Nephron (organoid): ENCODE measurements at regions not wholly inside any gene's neighbourhood (a gene's known extent, or its start where the extent isn't known, plus 50 kb on each side); places are given as distances from the start of the nearest gene placed in this dataset.

Experiments
- H3K27ac Mint-ChIP-seq, 3 experiments: 2 replicates each; pipeline ENCODE4 v1.8.0; 2020; ENCODE audit warnings: mixed read lengths in 3 of 3, mild to moderate bottlenecking in 2 of 3, moderate library complexity in 1 of 3
- H3K27me3 Mint-ChIP-seq: 2 replicates; pipeline ENCODE4 v1.8.0; 2021; ENCODE audit warnings: low read depth, mild to moderate bottlenecking, moderate library complexity, mixed read lengths
- H3K36me3 Mint-ChIP-seq: 2 replicates; pipeline ENCODE4 v1.8.0; 2020; ENCODE audit warnings: low read depth, mixed read lengths
- H3K4me1 Mint-ChIP-seq: 2 replicates; pipeline ENCODE4 v1.8.0; 2020; ENCODE audit warnings: mixed read lengths
- H3K4me3 Mint-ChIP-seq, 3 experiments: 2 replicates each; pipeline ENCODE4 v1.8.0; 2020; ENCODE audit warnings: mild to moderate bottlenecking in 3 of 3, mixed read lengths in 3 of 3, moderate library complexity in 2 of 3
- H3K9me3 Mint-ChIP-seq: 2 replicates; pipeline ENCODE4 v1.8.0; 2020; ENCODE audit warnings: mixed read lengths
- TF ChIP-seq, protein P1 (sequence below), 3 experiments: fragments of 200-600 bp; sonication (generic); IDR thresholded peaks; one replicate each; pipeline ENCODE4 v1.5.0; 2021; ENCODE audit warnings: antibody characterized with exemption in 3 of 3; ENCODE audit not compliant: unreplicated experiment in 3 of 3

DNA sequence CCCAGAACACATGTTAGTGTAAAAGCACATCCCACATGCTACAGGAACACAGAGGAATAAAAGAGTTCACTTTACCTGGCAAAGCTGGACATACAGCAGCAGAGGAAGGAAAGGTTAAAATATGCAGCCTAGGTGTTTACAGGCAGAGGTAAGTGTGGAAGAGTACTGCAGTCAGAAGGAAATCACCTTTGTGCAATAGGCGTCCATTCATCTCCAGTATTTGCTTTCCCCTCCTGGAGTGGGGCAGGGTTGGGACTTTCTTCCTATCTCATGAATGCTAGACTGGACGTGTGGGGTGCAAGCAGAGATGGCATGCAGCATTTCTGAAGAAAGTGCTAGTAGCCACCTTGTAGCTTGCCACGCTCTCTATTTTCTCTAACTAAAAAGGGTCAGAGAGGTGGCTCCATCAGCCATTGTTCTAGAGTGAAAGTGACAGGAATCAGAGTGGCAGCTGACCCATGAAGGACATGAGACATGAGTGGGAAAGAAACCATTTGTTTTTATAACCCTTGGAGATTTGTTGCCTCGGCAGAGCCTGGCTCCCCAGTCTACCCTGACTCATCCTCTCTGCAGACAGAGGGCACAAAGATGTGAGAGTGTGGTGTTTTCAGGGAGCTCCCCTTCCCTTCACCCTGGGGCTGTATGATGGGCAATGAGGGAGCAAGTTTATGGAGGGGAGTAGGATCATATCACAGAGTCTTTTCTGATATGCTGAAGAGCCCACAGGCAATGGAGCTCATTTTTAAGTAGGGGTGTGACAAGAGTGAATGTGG lies 101.2 kb upstream of the SEC61G start:
- Mint-ChIP-seq H3K4me3 (no peak overlapping the region), H3K9me3 (peaks cover 5% of the 10 kb centered on the region), H3K36me3 (no peaks in the 10 kb centered on the region), H3K27me3 (peaks cover under 1% of the 10 kb centered on the region), H3K4me1 (peaks cover 20% of the 10 kb centered on the region), H3K27ac (no peak overlapping the region)
- TF ChIP-seq, protein P1, sequence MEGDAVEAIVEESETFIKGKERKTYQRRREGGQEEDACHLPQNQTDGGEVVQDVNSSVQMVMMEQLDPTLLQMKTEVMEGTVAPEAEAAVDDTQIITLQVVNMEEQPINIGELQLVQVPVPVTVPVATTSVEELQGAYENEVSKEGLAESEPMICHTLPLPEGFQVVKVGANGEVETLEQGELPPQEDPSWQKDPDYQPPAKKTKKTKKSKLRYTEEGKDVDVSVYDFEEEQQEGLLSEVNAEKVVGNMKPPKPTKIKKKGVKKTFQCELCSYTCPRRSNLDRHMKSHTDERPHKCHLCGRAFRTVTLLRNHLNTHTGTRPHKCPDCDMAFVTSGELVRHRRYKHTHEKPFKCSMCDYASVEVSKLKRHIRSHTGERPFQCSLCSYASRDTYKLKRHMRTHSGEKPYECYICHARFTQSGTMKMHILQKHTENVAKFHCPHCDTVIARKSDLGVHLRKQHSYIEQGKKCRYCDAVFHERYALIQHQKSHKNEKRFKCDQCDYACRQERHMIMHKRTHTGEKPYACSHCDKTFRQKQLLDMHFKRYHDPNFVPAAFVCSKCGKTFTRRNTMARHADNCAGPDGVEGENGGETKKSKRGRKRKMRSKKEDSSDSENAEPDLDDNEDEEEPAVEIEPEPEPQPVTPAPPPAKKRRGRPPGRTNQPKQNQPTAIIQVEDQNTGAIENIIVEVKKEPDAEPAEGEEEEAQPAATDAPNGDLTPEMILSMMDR (IDR thresholded peaks at IDR 0.05; ENCODE audit: unreplicated experiment in 3 of 3) = no peak

DNA sequence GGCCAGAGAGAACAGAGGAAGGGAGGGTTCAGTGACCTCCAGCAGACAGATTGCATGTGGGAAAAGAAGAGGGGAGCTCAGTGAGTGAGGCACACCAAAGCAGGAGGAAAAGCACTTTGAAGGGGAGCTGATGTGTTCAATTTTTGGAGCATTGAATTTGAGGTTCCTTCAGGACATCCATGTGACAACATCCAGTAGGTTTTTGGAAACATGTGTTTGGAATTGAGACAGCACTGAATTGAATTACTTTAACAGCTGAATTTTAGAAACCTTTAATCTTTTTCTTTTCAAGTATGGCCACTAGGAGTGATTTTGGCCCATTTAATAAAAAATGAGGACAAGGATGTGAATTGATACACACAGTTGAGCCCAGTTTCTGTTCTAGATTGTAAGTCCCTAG lies 101.8 kb upstream of the SEC61G start:
- peaks cover 20% of the 10 kb centered on the region for H3K4me1 Mint-ChIP-seq
- H3K9me3 Mint-ChIP-seq = peaks cover 5% of the 10 kb centered on the region
- H3K27ac Mint-ChIP-seq = no peak overlapping the region
- TF ChIP-seq, protein P1 (IDR thresholded peaks at IDR 0.05; ENCODE audit: unreplicated experiment in 3 of 3) = no peak
- H3K36me3 Mint-ChIP-seq = no peaks in the 10 kb centered on the region
- H3K4me3 Mint-ChIP-seq = no peak overlapping the region
- no peaks in the 10 kb centered on the region for H3K27me3 Mint-ChIP-seq

DNA sequence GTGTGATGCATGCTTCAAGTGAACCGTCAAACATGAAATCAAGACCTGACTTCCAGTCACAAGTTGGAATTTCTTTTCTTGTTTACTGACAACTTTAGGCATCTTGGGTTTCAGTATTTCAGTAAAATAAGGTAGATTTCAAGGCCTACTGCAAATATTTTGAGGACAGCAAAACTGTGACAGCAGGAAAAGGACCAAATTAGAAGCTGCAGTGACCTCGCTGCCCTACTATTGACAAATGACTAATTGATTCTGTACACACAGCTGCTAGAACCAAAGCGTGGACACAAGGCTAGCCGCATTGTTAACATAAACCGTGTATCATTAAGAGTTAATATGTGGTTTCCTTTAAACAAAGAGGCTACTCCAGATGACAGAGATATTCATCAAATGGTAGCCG lies 105.7 kb upstream of the SEC61G start:
- Mint-ChIP-seq H3K4me1 (peaks cover 14% of the 10 kb centered on the region), H3K9me3 (no peaks in the 10 kb centered on the region), H3K27ac (peak overlapping the region in 1 of 3 experiments; percentile 17), H3K27me3 (no peaks in the 10 kb centered on the region), H3K4me3 (no peak overlapping the region), H3K36me3 (no peaks in the 10 kb centered on the region)
- TF ChIP-seq, protein P1 (IDR thresholded peaks at IDR 0.05; ENCODE audit: unreplicated experiment in 3 of 3) = no peak

DNA sequence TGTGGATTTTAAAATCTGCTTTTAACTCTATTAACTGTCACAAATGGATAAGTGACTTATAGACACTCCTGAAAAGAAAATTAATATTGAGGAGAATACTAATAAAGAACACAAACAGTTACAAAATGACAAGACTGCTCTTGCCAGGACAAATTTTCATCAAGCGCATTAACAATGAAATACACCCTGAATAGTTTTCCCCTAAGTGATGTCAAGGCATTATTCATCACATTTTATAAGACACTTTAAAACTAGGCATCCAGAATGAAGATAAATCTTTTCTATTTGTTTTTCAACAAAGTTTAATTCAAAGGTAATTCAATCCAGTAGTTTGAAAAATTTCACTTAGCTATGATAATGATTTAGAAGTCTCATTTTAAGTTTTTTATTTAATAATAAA lies 110.5 kb upstream of the SEC61G start:
- TF ChIP-seq, protein P1 (IDR thresholded peaks at IDR 0.05; ENCODE audit: unreplicated experiment in 3 of 3) = no peak
- Mint-ChIP-seq H3K27me3 (no peaks in the 10 kb centered on the region), H3K4me3 (no peak overlapping the region), H3K27ac (no peak overlapping the region), H3K4me1 (peaks cover 3% of the 10 kb centered on the region), H3K9me3 (no peaks in the 10 kb centered on the region), H3K36me3 (no peaks in the 10 kb centered on the region)

- TF ChIP-seq, protein P1 (IDR thresholded peaks at IDR 0.05; ENCODE audit: unreplicated experiment in 3 of 3) = no peak
- Mint-ChIP-seq H3K27ac (no peak overlapping the region), H3K27me3 (no peaks in the 10 kb centered on the region), H3K36me3 (no peaks in the 10 kb centered on the region), H3K9me3 (no peaks in the 10 kb centered on the region), H3K4me1 (peaks cover 9% of the 10 kb centered on the region), H3K4me3 (no peak overlapping the region)
These were observed 115.8 kb upstream of the SEC61G start for GRCh38 chr7:54874804-54875203.

- H3K27ac Mint-ChIP-seq = peak overlapping the region in 1 of 3 experiments; percentile 36
- no peak overlapping the region for H3K4me3 Mint-ChIP-seq
- H3K27me3 Mint-ChIP-seq = no peaks in the 10 kb centered on the region
- TF ChIP-seq, protein P1 (IDR thresholded peaks at IDR 0.05; ENCODE audit: unreplicated experiment in 3 of 3) = no peak
- peaks cover 14% of the 10 kb centered on the region for H3K4me1 Mint-ChIP-seq
- H3K36me3 Mint-ChIP-seq = no peaks in the 10 kb centered on the region
- no peaks in the 10 kb centered on the region for H3K9me3 Mint-ChIP-seq
These were observed 118.7 kb upstream of the SEC61G start for GRCh38 chr7:54877683-54878082.
